SU-DHL-6 (cell line): ENCODE measurements at regions not wholly inside any gene's neighbourhood (a gene's known extent, or its start where the extent isn't known, plus 50 kb on each side); places are given as distances from the start of the nearest gene placed in this dataset.

Experiments
- EZH2phosphoT487 ChIP-seq: fragments of 200-600 bp; sonication (generic), shearing (Covaris generic); conservative IDR thresholded peaks from 2 replicates; pipeline ENCODE4 v1.6.1; 2018; ENCODE audit warnings: mild to moderate bottlenecking, antibody characterized with exemption, low read length, moderate library complexity, mixed read lengths
- TF ChIP-seq, protein P1 (sequence below): fragments of 200-600 bp; sonication (generic); IDR thresholded peaks from one replicate; pipeline ENCODE4 v1.5.1; 2017; ENCODE audit warnings: antibody characterized with exemption, mild to moderate bottlenecking, low read length, moderate library complexity; ENCODE audit not compliant: insufficient read depth, poor library complexity, severe bottlenecking

DNA sequence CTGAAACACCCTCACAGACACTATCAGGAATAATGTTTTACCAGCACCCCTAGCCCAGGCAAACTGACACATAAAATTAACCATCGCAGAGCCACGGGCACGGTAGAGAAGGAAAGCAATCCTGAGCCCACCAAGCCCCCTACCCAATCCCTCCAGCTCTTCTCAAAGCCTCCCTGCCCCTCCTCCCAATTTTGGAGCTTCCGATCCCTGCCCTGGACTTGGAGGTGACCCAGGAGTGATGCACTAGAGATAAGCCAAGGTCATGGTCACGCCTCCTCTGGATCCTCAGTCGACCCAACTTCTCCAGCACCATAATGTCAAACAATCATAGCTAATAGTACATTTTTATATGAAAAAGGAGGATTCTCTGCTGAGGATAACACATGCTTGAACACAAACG, 188.7 kb upstream of the NSMCE3 start:
- TF ChIP-seq, protein P1, sequence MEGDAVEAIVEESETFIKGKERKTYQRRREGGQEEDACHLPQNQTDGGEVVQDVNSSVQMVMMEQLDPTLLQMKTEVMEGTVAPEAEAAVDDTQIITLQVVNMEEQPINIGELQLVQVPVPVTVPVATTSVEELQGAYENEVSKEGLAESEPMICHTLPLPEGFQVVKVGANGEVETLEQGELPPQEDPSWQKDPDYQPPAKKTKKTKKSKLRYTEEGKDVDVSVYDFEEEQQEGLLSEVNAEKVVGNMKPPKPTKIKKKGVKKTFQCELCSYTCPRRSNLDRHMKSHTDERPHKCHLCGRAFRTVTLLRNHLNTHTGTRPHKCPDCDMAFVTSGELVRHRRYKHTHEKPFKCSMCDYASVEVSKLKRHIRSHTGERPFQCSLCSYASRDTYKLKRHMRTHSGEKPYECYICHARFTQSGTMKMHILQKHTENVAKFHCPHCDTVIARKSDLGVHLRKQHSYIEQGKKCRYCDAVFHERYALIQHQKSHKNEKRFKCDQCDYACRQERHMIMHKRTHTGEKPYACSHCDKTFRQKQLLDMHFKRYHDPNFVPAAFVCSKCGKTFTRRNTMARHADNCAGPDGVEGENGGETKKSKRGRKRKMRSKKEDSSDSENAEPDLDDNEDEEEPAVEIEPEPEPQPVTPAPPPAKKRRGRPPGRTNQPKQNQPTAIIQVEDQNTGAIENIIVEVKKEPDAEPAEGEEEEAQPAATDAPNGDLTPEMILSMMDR, result no peak
- TF ChIP-seq EZH2phosphoT487, result no peak
